H1 (cell line): ENCODE measurements at regions not wholly inside any gene's neighbourhood (a gene's known extent, or its start where the extent isn't known, plus 50 kb on each side); places are given as distances from the start of the nearest gene placed in this dataset.

Experiments used
- CTCF ChIA-PET: fragments of 300-600 bp; sonication (Branson Sonifier 250); formaldehyde crosslinking; loops from one replicate; lab custom pipeline; 2021; ENCODE audit not compliant: partially characterized antibody; lab: Charles Lee
- POLR2A ChIA-PET: fragments of 300-600 bp; sonication (Branson Sonifier 250); formaldehyde crosslinking; loops from one replicate; lab custom pipeline; 2021; ENCODE audit warnings: inconsistent platforms; ENCODE audit not compliant: partially characterized antibody; lab: Charles Lee
- DNase-seq, 2 experiments: peaks; one replicate each; pipeline versions ENCODE4 v3.0.0 to v3.0.0-alpha.2; 2010 to 2022; ENCODE audit warnings: low spot score in 2 of 2, low read depth in 1 of 2, mixed read lengths in 1 of 2
- FAIRE-seq: peaks from 2 replicates; lab custom pipeline; 2011; peaks lifted over from hg19 to GRCh38; lab: Jason Lieb, UNC
- H2AFZ ChIP-seq: 2 replicates; pipeline ENCODE4 v1.8.1; 2012; ENCODE audit warnings: low read length, inconsistent platforms
- H2AK5ac ChIP-seq: 2 replicates; pipeline ENCODE4 v1.6.1; 2013; ENCODE audit warnings: low read depth, low read length
- H2BK120ac ChIP-seq: replicated peaks from 2 replicates; pipeline ENCODE3; 2013; ENCODE audit warnings: low read depth, low read length, inconsistent platforms
- H2BK12ac ChIP-seq: 2 replicates; pipeline ENCODE4 v1.6.1; 2013; ENCODE audit warnings: low read depth, low read length
- H2BK15ac ChIP-seq: 2 replicates; pipeline ENCODE4 v1.6.1; 2013; ENCODE audit warnings: low read length
- H2BK20ac ChIP-seq: 2 replicates; pipeline ENCODE4 v1.6.1; 2013; ENCODE audit warnings: low read length
- H2BK5ac ChIP-seq: 2 replicates; pipeline ENCODE4 v1.6.1; 2013; ENCODE audit warnings: low read depth, low read length
- H3K14ac ChIP-seq: 2 replicates; pipeline ENCODE4 v1.6.1; 2013; ENCODE audit warnings: inconsistent platforms; ENCODE audit not compliant: insufficient read length
- H3K18ac ChIP-seq: 2 replicates; pipeline ENCODE4 v1.6.1; 2013; ENCODE audit warnings: low read length; ENCODE audit errors: extremely low read depth
- H3K23ac ChIP-seq: 2 replicates; pipeline ENCODE4 v1.6.1; 2013; ENCODE audit warnings: inconsistent platforms; ENCODE audit not compliant: insufficient read length
- H3K23me2 ChIP-seq: 2 replicates; pipeline ENCODE4 v1.6.1; 2013; ENCODE audit warnings: low read depth, low read length
- H3K27ac ChIP-seq: 2 replicates; pipeline ENCODE4 v1.6.1; 2011; ENCODE audit warnings: low read depth, low read length, inconsistent platforms
- H3K27me3 ChIP-seq, 4 experiments: replicated peaks in 1 of 4; 1 replicate in 1 of 4; 2 replicates in 3 of 4; pipeline versions ENCODE4 v1.6.1 to v1.8.1; 2011 to 2013; ENCODE audit warnings: low read length in 3 of 4, mild to moderate bottlenecking in 3 of 4, inconsistent platforms in 2 of 4, mixed read lengths in 2 of 4, moderate library complexity in 1 of 4; ENCODE audit not compliant: control insufficient read depth in 3 of 4, insufficient read depth in 3 of 4; ENCODE audit errors: extremely low read depth in 1 of 4
- H3K36me3 ChIP-seq, 4 experiments: 2 replicates each; pipeline versions ENCODE4 v1.6.1 to v1.8.1; 2011 to 2013; ENCODE audit warnings: mild to moderate bottlenecking in 4 of 4, low read length in 3 of 4, moderate library complexity in 2 of 4, control low read depth in 1 of 4, inconsistent platforms in 1 of 4; ENCODE audit not compliant: insufficient read depth in 4 of 4, control insufficient read depth in 2 of 4
- H3K4ac ChIP-seq: replicated peaks from 2 replicates; pipeline ENCODE3; 2013; ENCODE audit warnings: low read length, low read depth, mixed read lengths, inconsistent platforms; ENCODE audit not compliant: insufficient read length
- H3K4me1 ChIP-seq, 4 experiments: replicated peaks in 1 of 4; 1 replicate in 1 of 4; 2 replicates in 3 of 4; pipeline versions ENCODE4 v1.6.1 to v1.8.1; 2011 to 2013; ENCODE audit warnings: low read length in 3 of 4, inconsistent platforms in 2 of 4, mixed read lengths in 1 of 4; ENCODE audit not compliant: insufficient read depth in 4 of 4, control insufficient read depth in 3 of 4
- H3K4me2 ChIP-seq, 2 experiments: 2 replicates each; pipeline versions ENCODE4 v1.6.1 to v1.8.1; 2011 to 2013; ENCODE audit warnings: low read depth in 2 of 2, low read length in 2 of 2, control low read depth in 1 of 2, inconsistent platforms in 1 of 2, mild to moderate bottlenecking in 1 of 2; ENCODE audit not compliant: insufficient read depth in 1 of 2
- H3K4me3 ChIP-seq, 4 experiments: fragments of 200-600, 300-600 bp in 1 of 4; sonication (generic), shearing (Covaris generic), sonication (Bioruptor Twin) in 1 of 4; 2 replicates each; pipeline versions ENCODE4 v1.5.1 to v1.8.1; 2011 to 2016; ENCODE audit warnings: low read length in 4 of 4, low read depth in 3 of 4, control low read depth in 2 of 4, inconsistent platforms in 2 of 4, mild to moderate bottlenecking in 2 of 4, mixed read lengths in 1 of 4, moderate library complexity in 1 of 4; ENCODE audit not compliant: insufficient read depth in 2 of 4; ENCODE audit errors: extremely low read depth in 1 of 4
- H3K56ac ChIP-seq: replicated peaks from 2 replicates; pipeline ENCODE3; 2013; ENCODE audit warnings: low read depth, mild to moderate bottlenecking, mixed read lengths, low read length, inconsistent platforms; ENCODE audit not compliant: insufficient read length
- H3K79me1 ChIP-seq: 2 replicates; pipeline ENCODE4 v1.6.1; 2013; ENCODE audit warnings: low read depth, low read length, control low read depth
- H3K79me2 ChIP-seq, 2 experiments: 2 replicates each; pipeline versions ENCODE4 v1.6.1 to v1.8.1; 2012 to 2013; ENCODE audit warnings: low read length in 2 of 2, mild to moderate bottlenecking in 2 of 2, inconsistent platforms in 1 of 2; ENCODE audit not compliant: insufficient read depth in 2 of 2, control insufficient read depth in 1 of 2
- H3K9ac ChIP-seq, 4 experiments: replicated peaks in 1 of 4; 1 replicate in 1 of 4; 2 replicates in 3 of 4; pipeline versions ENCODE4 v1.6.1 to v1.8.1; 2011 to 2013; ENCODE audit warnings: low read depth in 3 of 4, low read length in 3 of 4, control low read depth in 2 of 4, mild to moderate bottlenecking in 2 of 4, moderate library complexity in 2 of 4, inconsistent platforms in 1 of 4; ENCODE audit errors: extremely low read depth in 1 of 4
- H3K9me3 ChIP-seq, 2 experiments: 2 replicates each; pipeline versions ENCODE4 v1.6.1 to v1.8.1; 2012 to 2013; ENCODE audit warnings: mild to moderate bottlenecking in 2 of 2, moderate library complexity in 2 of 2, control low read depth in 1 of 2, inconsistent platforms in 1 of 2, low read depth in 1 of 2, low read length in 1 of 2, mixed read lengths in 1 of 2; ENCODE audit not compliant: insufficient read depth in 2 of 2
- H4K20me1 ChIP-seq, 2 experiments: replicated peaks in 1 of 2; 2 replicates each; pipeline versions ENCODE3 to v1.8.1; 2011 to 2013; ENCODE audit warnings: inconsistent platforms in 2 of 2, low read length in 2 of 2, mild to moderate bottlenecking in 1 of 2; ENCODE audit not compliant: insufficient read depth in 2 of 2, control insufficient read depth in 1 of 2
- H4K5ac ChIP-seq: 2 replicates; pipeline ENCODE4 v1.6.1; 2013; ENCODE audit warnings: low read length, low read depth, mixed read lengths, inconsistent platforms; ENCODE audit not compliant: insufficient read length
- H4K8ac ChIP-seq: 2 replicates; pipeline ENCODE4 v1.8.0; 2013; ENCODE audit warnings: mild to moderate bottlenecking, moderate library complexity, low read length, inconsistent platforms; ENCODE audit not compliant: insufficient read depth; ENCODE audit errors: extremely low read depth
- H4K91ac ChIP-seq: replicated peaks from 2 replicates; pipeline ENCODE3; 2013; ENCODE audit warnings: low read length, mixed read lengths, inconsistent platforms; ENCODE audit not compliant: insufficient read length
- ATF2 ChIP-seq: IDR thresholded peaks from 2 replicates; pipeline ENCODE4 v1.6.1; 2012; ENCODE audit warnings: low read length, inconsistent platforms
- GTF2F1 ChIP-seq: IDR thresholded peaks from 2 replicates; pipeline ENCODE4 v1.6.1; 2012; ENCODE audit warnings: low read depth, low read length, improper control_type of control experiment, borderline replicate concordance
- JUN ChIP-seq: IDR thresholded peaks from 2 replicates; pipeline ENCODE4 v1.6.1; 2011; ENCODE audit warnings: low read depth, mild to moderate bottlenecking, improper control_type of control experiment, low read length
- POLR2A ChIP-seq, 2 experiments: IDR thresholded peaks; 1 replicate in 1 of 2; 2 replicates in 1 of 2; pipeline ENCODE4 v1.6.1; 2011; ENCODE audit warnings: low read depth in 2 of 2, low read length in 2 of 2, mild to moderate bottlenecking in 2 of 2; ENCODE audit errors: control extremely low read depth in 1 of 2

GRCh38 chr4:137707102-137707620 lies 174.9 kb upstream of the PCDH18 start:
- no peaks in the 10 kb centered on the region for H3K27me3 ChIP-seq
- no peak overlapping the region for H3K27ac ChIP-seq
- H4K91ac ChIP-seq, result no peak overlapping the region
- CTCF ChIA-PET, result no interaction called here
- no peak overlapping the region for H4K5ac ChIP-seq
- H2BK15ac ChIP-seq, result no peak overlapping the region
- no peaks in the 10 kb centered on the region; a peak in 1 of 4 replicates for H3K9me3 ChIP-seq
- no peak for TF ChIP-seq JUN
- no peak for TF ChIP-seq GTF2F1
- TF ChIP-seq POLR2A (IDR thresholded peaks at IDR 0.05; ENCODE audit: control extremely low read depth in 1 of 2, low read depth in 2 of 2, low read length in 2 of 2), result no peak
- TF ChIP-seq ATF2, result no peak
- H4K20me1 ChIP-seq, result no peaks in the 10 kb centered on the region
- no peak overlapping the region for H3K56ac ChIP-seq
- H3K9ac ChIP-seq, result no peak overlapping the region
- H3K79me2 ChIP-seq, result no peaks in the 10 kb centered on the region
- no peak overlapping the region for H3K14ac ChIP-seq
- no peak overlapping the region for H2BK12ac ChIP-seq
- no peak overlapping the region for H2AK5ac ChIP-seq
- H3K36me3 ChIP-seq, result no peaks in the 10 kb centered on the region
- no peak for DNase-seq
- H3K18ac ChIP-seq, result no peak overlapping the region
- no peak overlapping the region for H4K8ac ChIP-seq
- no peak overlapping the region for H3K23ac ChIP-seq
- peaks cover 0 to 3% (median 0%) of the 10 kb centered on the region in 4 experiments; a peak in 1 of 7 replicates for H3K4me1 ChIP-seq
- H3K23me2 ChIP-seq, result no peaks in the 10 kb centered on the region
- H3K4me3 ChIP-seq, result no peak overlapping the region
- no peaks in the 10 kb centered on the region for H3K79me1 ChIP-seq
- H2AFZ ChIP-seq, result no peak overlapping the region
- no peak for FAIRE-seq
- no peak overlapping the region for H2BK120ac ChIP-seq
- POLR2A ChIA-PET, result no interaction called here
- H3K4me2 ChIP-seq, result no peak overlapping the region
- no peak overlapping the region for H2BK5ac ChIP-seq
- H2BK20ac ChIP-seq, result no peak overlapping the region
- H3K4ac ChIP-seq, result no peak overlapping the region
